GM19452 (cell line): ENCODE measurements at regions not wholly inside any gene's neighbourhood (a gene's known extent, or its start where the extent isn't known, plus 50 kb on each side); places are given as distances from the start of the nearest gene placed in this dataset.

Experiments
- ATAC-seq: cut with Tn5 transposase; IDR thresholded peaks from one replicate; pipeline ENCODE4 v1.9.1; 2021; ENCODE audit not compliant: unreplicated experiment

GRCh38 chr12:40551466-40551865 is 140.8 kb upstream of the CNTN1 start:
- no peak for ATAC-seq

GRCh38 chr12:40552868-40553267 is 139.4 kb upstream of the CNTN1 start:
- no peak for ATAC-seq

- no peak for ATAC-seq
Measured at GRCh38 chr12:40557980-40558379, 134.3 kb upstream of the CNTN1 start.

GRCh38 chr12:40559865-40560264 is 132.4 kb upstream of the CNTN1 start:
- ATAC-seq = peak; percentile 53

GRCh38 chr12:40560848-40561247 is 131.4 kb upstream of the CNTN1 start:
- peak; percentile 6 for ATAC-seq

GRCh38 chr12:40561395-40561966 is 130.8 kb upstream of the CNTN1 start:
- ATAC-seq = peak; percentile 59

GRCh38 chr12:40565029-40565633 is 127.1 kb upstream of the CNTN1 start:
- ATAC-seq = no peak

GRCh38 chr12:40566271-40566670 is 126.0 kb upstream of the CNTN1 start:
- ATAC-seq = no peak

GRCh38 chr12:40569626-40570179 is 122.5 kb upstream of the CNTN1 start:
- ATAC-seq = no peak

GRCh38 chr12:40573024-40573423 is 119.2 kb upstream of the CNTN1 start:
- ATAC-seq = no peak

- no peak for ATAC-seq
Measured at GRCh38 chr12:40575987-40576386, 116.3 kb upstream of the CNTN1 start.

- ATAC-seq = no peak
Measured at GRCh38 chr12:40577834-40578233, 114.4 kb upstream of the CNTN1 start.

- no peak for ATAC-seq
Measured at GRCh38 chr12:40579687-40580086, 112.6 kb upstream of the CNTN1 start.

- no peak for ATAC-seq
Measured at GRCh38 chr12:40580346-40580745, 111.9 kb upstream of the CNTN1 start.

- no peak for ATAC-seq
Measured at GRCh38 chr12:40581889-40582288, 110.3 kb upstream of the CNTN1 start.

- ATAC-seq = no peak
Measured at GRCh38 chr12:40583743-40584142, 108.5 kb upstream of the CNTN1 start.

GRCh38 chr12:40584763-40585162 is 107.5 kb upstream of the CNTN1 start:
- ATAC-seq = no peak

GRCh38 chr12:40586823-40587222 is 105.4 kb upstream of the CNTN1 start:
- ATAC-seq = no peak

GRCh38 chr12:40587421-40587820 is 104.8 kb upstream of the CNTN1 start:
- ATAC-seq = no peak

GRCh38 chr12:40587970-40588369 is 104.3 kb upstream of the CNTN1 start:
- ATAC-seq = no peak

GRCh38 chr12:40597133-40597532 is 95.1 kb upstream of the CNTN1 start:
- ATAC-seq = no peak

- no peak for ATAC-seq
Measured at GRCh38 chr12:40598073-40598472, 94.2 kb upstream of the CNTN1 start.

GRCh38 chr12:40602562-40602961 is 89.7 kb upstream of the CNTN1 start:
- no peak for ATAC-seq
